Endothelial cell of umbilical vein (primary cell): ENCODE measurements at regions not wholly inside any gene's neighbourhood (a gene's known extent, or its start where the extent isn't known, plus 50 kb on each side); places are given as distances from the start of the nearest gene placed in this dataset.

Source experiments
- BruUV-seq: library from RNA; stranded (reverse); fragments of 400-500 nt; replicated peaks from 2 replicates; lab custom pipeline; 2021; lab: Mats Ljungman, UMichigan
- CTCF ChIA-PET: fragments of 300-600, 350-600 bp; sonication (Branson Sonifier 250); formaldehyde crosslinking; loops from one replicate; lab custom pipeline; 2021; ENCODE audit warnings: antibody characterized with exemption, inconsistent platforms; lab: Charles Lee
- POLR2A ChIA-PET: fragments of 300-600, 350-600 bp; sonication (Branson Sonifier 250); formaldehyde crosslinking; loops from one replicate; lab custom pipeline; 2021; ENCODE audit warnings: antibody characterized with exemption, inconsistent platforms; lab: Charles Lee
- DNase-seq: peaks from one replicate; pipeline ENCODE4 v3.0.0-alpha.2; 2011; ENCODE audit warnings: low read depth, low spot score
- FAIRE-seq: peaks from 2 replicates; lab custom pipeline; 2011; peaks lifted over from hg19 to GRCh38; lab: Jason Lieb, UNC
- H2AFZ ChIP-seq: 2 replicates; pipeline ENCODE4 v1.6.0; 2012; ENCODE audit warnings: low read depth, low read length, control low read depth, inconsistent platforms
- H3K27ac ChIP-seq: 2 replicates; pipeline ENCODE4 v1.5.1; 2011; ENCODE audit warnings: low read depth, mild to moderate bottlenecking, control low read depth, low read length, moderate library complexity; ENCODE audit not compliant: insufficient read depth
- H3K27me3 ChIP-seq, 2 experiments: 2 replicates each; pipeline versions ENCODE4 v1.6.0 to v1.6.1; 2011; ENCODE audit warnings: low read length in 2 of 2, mixed read lengths in 1 of 2; ENCODE audit not compliant: control insufficient read depth in 2 of 2, insufficient read depth in 2 of 2
- H3K36me3 ChIP-seq, 2 experiments: 2 replicates in 1 of 2; 3 replicates in 1 of 2; pipeline ENCODE4 v1.5.1; 2011; ENCODE audit warnings: low read length in 2 of 2, mild to moderate bottlenecking in 1 of 2, moderate library complexity in 1 of 2; ENCODE audit not compliant: control insufficient read depth in 2 of 2, insufficient read depth in 2 of 2; ENCODE audit errors: extremely low read depth in 1 of 2
- H3K4me1 ChIP-seq: 3 replicates; pipeline ENCODE4 v1.5.1; 2011; ENCODE audit warnings: mild to moderate bottlenecking, low read length; ENCODE audit not compliant: control insufficient read depth, insufficient read depth; ENCODE audit errors: extremely low read depth
- H3K4me2 ChIP-seq: 2 replicates; pipeline ENCODE4 v1.6.1; 2011; ENCODE audit warnings: low read length, control low read depth, mixed read lengths; ENCODE audit not compliant: insufficient read depth
- H3K4me3 ChIP-seq, 3 experiments: fragments of 200-600 bp in 1 of 3; sonication (generic), shearing (Covaris generic) in 1 of 3; replicated peaks in 1 of 3; 2 replicates each; pipeline ENCODE4 v1.5.1; 2011 to 2016; ENCODE audit warnings: control low read depth in 3 of 3, low read length in 3 of 3, mild to moderate bottlenecking in 2 of 3, inconsistent platforms in 1 of 3, low read depth in 1 of 3, moderate library complexity in 1 of 3; ENCODE audit not compliant: insufficient read depth in 1 of 3
- H3K79me2 ChIP-seq: 2 replicates; pipeline ENCODE4 v1.6.0; 2012; ENCODE audit warnings: low read length, inconsistent platforms; ENCODE audit not compliant: control insufficient read depth, insufficient read depth
- H3K9ac ChIP-seq: replicated peaks from 2 replicates; pipeline ENCODE3; 2011; ENCODE audit warnings: low read length, control low read depth; ENCODE audit not compliant: insufficient read depth; ENCODE audit errors: extremely low read depth
- H3K9me1 ChIP-seq: replicated peaks from 3 replicates; pipeline ENCODE4 v1.6.0; 2011; ENCODE audit warnings: mild to moderate bottlenecking, low read length; ENCODE audit not compliant: control insufficient read depth, insufficient read depth; ENCODE audit errors: extremely low read depth
- H3K9me3 ChIP-seq: replicated peaks from 2 replicates; pipeline ENCODE4 v1.5.1; 2012; ENCODE audit warnings: low read length, inconsistent platforms; ENCODE audit not compliant: control insufficient read depth, insufficient read depth
- H4K20me1 ChIP-seq: replicated peaks from 2 replicates; pipeline ENCODE3; 2011; ENCODE audit warnings: mild to moderate bottlenecking, low read length; ENCODE audit not compliant: control insufficient read depth, insufficient read depth; ENCODE audit errors: extremely low read depth
- EZH2 ChIP-seq: IDR thresholded peaks from 2 replicates; pipeline ENCODE4 v1.6.1; 2012; ENCODE audit warnings: borderline replicate concordance, low read depth, mild to moderate bottlenecking, moderate library complexity, low read length, inconsistent platforms; ENCODE audit not compliant: severe bottlenecking
- FOS ChIP-seq: IDR thresholded peaks from 2 replicates; pipeline ENCODE4 v1.6.1; 2011; ENCODE audit warnings: mild to moderate bottlenecking, low read length, moderate library complexity, borderline replicate concordance; ENCODE audit not compliant: insufficient read depth
- GATA2 ChIP-seq: IDR thresholded peaks from 2 replicates; pipeline ENCODE4 v1.7.0; 2011; ENCODE audit warnings: low read depth, mild to moderate bottlenecking, moderate library complexity, mixed read lengths, low read length; ENCODE audit not compliant: insufficient read length, insufficient read depth
- JUN ChIP-seq: IDR thresholded peaks from 2 replicates; pipeline ENCODE4 v1.6.1; 2011; ENCODE audit warnings: borderline replicate concordance, low read depth; ENCODE audit not compliant: insufficient read length, insufficient read depth
- MYC ChIP-seq: IDR thresholded peaks from one replicate; pipeline ENCODE4 v1.6.1; 2011; ENCODE audit warnings: mild to moderate bottlenecking, low read depth, low read length
- POLR2A ChIP-seq: IDR thresholded peaks from 2 replicates; pipeline ENCODE4 v1.6.1; 2012; ENCODE audit warnings: low read depth, mild to moderate bottlenecking, control low read depth, low read length
- POLR2AphosphoS5 ChIP-seq: IDR thresholded peaks from 2 replicates; pipeline ENCODE4 v1.6.1; 2012; ENCODE audit warnings: low read depth, mild to moderate bottlenecking, control low read depth, low read length, moderate library complexity; ENCODE audit not compliant: insufficient read depth
- dilution Hi-C: fragments of 300-500 bp; cut with MboI; formaldehyde crosslinking; loops from one replicate; pipeline ENCODE4 v1.15.0; 2019; ENCODE audit warnings: low sequenced_read_pairs; ENCODE audit not compliant: extremely low pct_ligation_motif_present
- intact Hi-C: fragments of 100-400 bp; cut with micrococcal nuclease; formaldehyde crosslinking; loops from one replicate; pipeline ENCODE4 v1.10.0; 2022
- TF ChIP-seq, protein P1 (sequence below), 2 donors: IDR thresholded peaks; 1 replicate in 1 of 2; 2 replicates in 1 of 2; pipeline ENCODE4 v1.5.1; 2011; ENCODE audit warnings: low read length in 2 of 2, mild to moderate bottlenecking in 2 of 2, moderate library complexity in 2 of 2, control low read depth in 1 of 2, inconsistent platforms in 1 of 2, low read depth in 1 of 2; ENCODE audit not compliant: insufficient read depth in 1 of 2; ENCODE audit errors: extremely low read depth in 1 of 2
- TF ChIP-seq, protein P2 (sequence below): IDR thresholded peaks from 2 replicates; pipeline ENCODE4 v1.6.1; 2011; ENCODE audit not compliant: insufficient read depth, insufficient read length

DNA sequence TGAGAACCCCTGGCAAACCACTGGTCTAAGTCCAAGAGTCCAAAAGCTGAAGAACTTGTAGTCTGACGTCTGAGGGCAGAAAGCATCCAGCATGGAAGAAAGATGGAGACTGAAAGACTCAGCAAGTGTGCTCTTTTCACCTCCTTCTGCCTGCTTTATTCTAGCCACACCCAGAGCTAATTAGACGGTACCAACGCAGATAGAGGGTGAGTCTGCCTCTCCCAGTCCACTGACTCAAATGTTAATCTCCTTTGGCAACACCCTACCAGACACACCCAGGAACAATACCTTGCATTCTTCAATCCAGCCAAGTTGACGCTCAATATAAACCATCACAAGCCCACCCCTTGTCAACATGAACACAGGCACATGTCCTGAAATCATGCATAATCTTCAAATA is 155.1 kb downstream of the CCDC59 start:
- no peaks in the 10 kb centered on the region for H3K4me1 ChIP-seq
- no peaks in the 10 kb centered on the region for H3K79me2 ChIP-seq
- H3K4me3 ChIP-seq: no peak overlapping the region
- FAIRE-seq (no peak), DNase-seq (no peak)
- H2AFZ ChIP-seq: no peak overlapping the region
- dilution Hi-C loops (no loop called here), intact Hi-C loops (no loop called here)
- no peak overlapping the region for H3K27ac ChIP-seq
- no peaks in the 10 kb centered on the region for H3K36me3 ChIP-seq
- BruUV-seq: no TSS peak
- no peak for TF ChIP-seq JUN
- TF ChIP-seq FOS: no peak
- no peak for TF ChIP-seq EZH2
- no peak for TF ChIP-seq MYC
- TF ChIP-seq POLR2A: no peak
- TF ChIP-seq, protein P1, sequence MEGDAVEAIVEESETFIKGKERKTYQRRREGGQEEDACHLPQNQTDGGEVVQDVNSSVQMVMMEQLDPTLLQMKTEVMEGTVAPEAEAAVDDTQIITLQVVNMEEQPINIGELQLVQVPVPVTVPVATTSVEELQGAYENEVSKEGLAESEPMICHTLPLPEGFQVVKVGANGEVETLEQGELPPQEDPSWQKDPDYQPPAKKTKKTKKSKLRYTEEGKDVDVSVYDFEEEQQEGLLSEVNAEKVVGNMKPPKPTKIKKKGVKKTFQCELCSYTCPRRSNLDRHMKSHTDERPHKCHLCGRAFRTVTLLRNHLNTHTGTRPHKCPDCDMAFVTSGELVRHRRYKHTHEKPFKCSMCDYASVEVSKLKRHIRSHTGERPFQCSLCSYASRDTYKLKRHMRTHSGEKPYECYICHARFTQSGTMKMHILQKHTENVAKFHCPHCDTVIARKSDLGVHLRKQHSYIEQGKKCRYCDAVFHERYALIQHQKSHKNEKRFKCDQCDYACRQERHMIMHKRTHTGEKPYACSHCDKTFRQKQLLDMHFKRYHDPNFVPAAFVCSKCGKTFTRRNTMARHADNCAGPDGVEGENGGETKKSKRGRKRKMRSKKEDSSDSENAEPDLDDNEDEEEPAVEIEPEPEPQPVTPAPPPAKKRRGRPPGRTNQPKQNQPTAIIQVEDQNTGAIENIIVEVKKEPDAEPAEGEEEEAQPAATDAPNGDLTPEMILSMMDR (IDR thresholded peaks at IDR 0.05; ENCODE audit: extremely low read depth in 1 of 2, insufficient read depth in 1 of 2, low read depth in 1 of 2, low read length in 2 of 2): no peak
- TF ChIP-seq POLR2AphosphoS5: no peak
- no peak for TF ChIP-seq GATA2
- TF ChIP-seq, protein P2, sequence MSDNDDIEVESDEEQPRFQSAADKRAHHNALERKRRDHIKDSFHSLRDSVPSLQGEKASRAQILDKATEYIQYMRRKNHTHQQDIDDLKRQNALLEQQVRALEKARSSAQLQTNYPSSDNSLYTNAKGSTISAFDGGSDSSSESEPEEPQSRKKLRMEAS: no peak
- no peak overlapping the region for H3K9ac ChIP-seq
- H4K20me1 ChIP-seq: no peaks in the 10 kb centered on the region
- no peak overlapping the region for H3K4me2 ChIP-seq
- no peaks in the 10 kb centered on the region for H3K9me1 ChIP-seq
- ChIA-PET CTCF (no interaction called here), POLR2A (no interaction called here)
- H3K9me3 ChIP-seq: peaks cover 4% of the 10 kb centered on the region
- H3K27me3 ChIP-seq: no peaks in the 10 kb centered on the region
